HL-60 (cell line): ENCODE measurements at regions not wholly inside any gene's neighbourhood (a gene's known extent, or its start where the extent isn't known, plus 50 kb on each side); places are given as distances from the start of the nearest gene placed in this dataset.
"Not testable (repeated sequence)": the region's sequence is repeated elsewhere in the genome, so short reads cannot be mapped to it uniquely, and the experiment has no call there.

ENCODE experiments used
- DNase-seq, 2 experiments: peaks; one replicate each; pipeline ENCODE4 v3.0.0-alpha.2; 2010 to 2020; ENCODE audit warnings: low read depth in 1 of 2, low spot score in 1 of 2
- H3K27ac ChIP-seq: fragments of 250-450 bp; sonication (Bioruptor Pico); replicated peaks from 2 replicates; pipeline ENCODE4 v1.5.1; 2020; ENCODE audit warnings: mild to moderate bottlenecking, moderate library complexity
- H3K27me3 ChIP-seq: fragments of 250-450 bp; sonication (Bioruptor Pico); 2 replicates; pipeline ENCODE4 v1.5.1; 2021; ENCODE audit warnings: mild to moderate bottlenecking, moderate library complexity; ENCODE audit not compliant: insufficient read depth, poor library complexity, severe bottlenecking
- H3K4me3 ChIP-seq: replicated peaks from 2 replicates; pipeline ENCODE4 v1.5.1; 2011; ENCODE audit warnings: mild to moderate bottlenecking, control low read depth, low read length; ENCODE audit not compliant: insufficient read depth
- CTCF ChIP-seq: IDR thresholded peaks from one replicate; pipeline ENCODE4 v1.5.1; 2011; ENCODE audit warnings: low read length, control low read depth, inconsistent platforms; ENCODE audit not compliant: insufficient read depth
- GABPA ChIP-seq: IDR thresholded peaks from 2 replicates; pipeline ENCODE4 v1.6.1; 2012; ENCODE audit warnings: low read depth
- POLR2AphosphoS5 ChIP-seq: IDR thresholded peaks from 2 replicates; pipeline ENCODE4 v1.6.1; 2012; ENCODE audit warnings: low read depth
- SPI1 ChIP-seq: IDR thresholded peaks from 2 replicates; pipeline ENCODE4 v1.6.1; 2012; ENCODE audit warnings: low read depth, mild to moderate bottlenecking, borderline replicate concordance
- TF ChIP-seq, protein P1 (sequence below): IDR thresholded peaks from 2 replicates; pipeline ENCODE4 v1.6.1; 2012; ENCODE audit warnings: low read depth; ENCODE audit not compliant: insufficient replicate concordance

GRCh38 chr15:61364871-61365270 is 135.8 kb upstream of the RORA start:
- Histone ChIP-seq H3K4me3 (no peak overlapping the region), H3K27ac (no peak overlapping the region), H3K27me3 (no peaks in the 10 kb centered on the region)
- TF ChIP-seq SPI1 (no peak), CTCF (no peak), POLR2AphosphoS5 (no peak), GABPA (no peak)
- TF ChIP-seq, protein P1, sequence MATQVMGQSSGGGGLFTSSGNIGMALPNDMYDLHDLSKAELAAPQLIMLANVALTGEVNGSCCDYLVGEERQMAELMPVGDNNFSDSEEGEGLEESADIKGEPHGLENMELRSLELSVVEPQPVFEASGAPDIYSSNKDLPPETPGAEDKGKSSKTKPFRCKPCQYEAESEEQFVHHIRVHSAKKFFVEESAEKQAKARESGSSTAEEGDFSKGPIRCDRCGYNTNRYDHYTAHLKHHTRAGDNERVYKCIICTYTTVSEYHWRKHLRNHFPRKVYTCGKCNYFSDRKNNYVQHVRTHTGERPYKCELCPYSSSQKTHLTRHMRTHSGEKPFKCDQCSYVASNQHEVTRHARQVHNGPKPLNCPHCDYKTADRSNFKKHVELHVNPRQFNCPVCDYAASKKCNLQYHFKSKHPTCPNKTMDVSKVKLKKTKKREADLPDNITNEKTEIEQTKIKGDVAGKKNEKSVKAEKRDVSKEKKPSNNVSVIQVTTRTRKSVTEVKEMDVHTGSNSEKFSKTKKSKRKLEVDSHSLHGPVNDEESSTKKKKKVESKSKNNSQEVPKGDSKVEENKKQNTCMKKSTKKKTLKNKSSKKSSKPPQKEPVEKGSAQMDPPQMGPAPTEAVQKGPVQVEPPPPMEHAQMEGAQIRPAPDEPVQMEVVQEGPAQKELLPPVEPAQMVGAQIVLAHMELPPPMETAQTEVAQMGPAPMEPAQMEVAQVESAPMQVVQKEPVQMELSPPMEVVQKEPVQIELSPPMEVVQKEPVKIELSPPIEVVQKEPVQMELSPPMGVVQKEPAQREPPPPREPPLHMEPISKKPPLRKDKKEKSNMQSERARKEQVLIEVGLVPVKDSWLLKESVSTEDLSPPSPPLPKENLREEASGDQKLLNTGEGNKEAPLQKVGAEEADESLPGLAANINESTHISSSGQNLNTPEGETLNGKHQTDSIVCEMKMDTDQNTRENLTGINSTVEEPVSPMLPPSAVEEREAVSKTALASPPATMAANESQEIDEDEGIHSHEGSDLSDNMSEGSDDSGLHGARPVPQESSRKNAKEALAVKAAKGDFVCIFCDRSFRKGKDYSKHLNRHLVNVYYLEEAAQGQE, result no peak
- no peak for DNase-seq

GRCh38 chr15:61362912-61363311 is 133.8 kb upstream of the RORA start:
- H3K27me3 ChIP-seq, H3K27ac ChIP-seq, DNase-seq, H3K4me3 ChIP-seq: not testable (repeated sequence)

GRCh38 chr15:61344293-61344692 is 115.2 kb upstream of the RORA start:
- Histone ChIP-seq H3K4me3 (no peak overlapping the region), H3K27me3 (no peaks in the 10 kb centered on the region), H3K27ac (no peak overlapping the region; the same call in 1 of the 2 replicates)
- DNase-seq, result no peak
- TF ChIP-seq, protein P1, result no peak
- TF ChIP-seq SPI1 (no peak), GABPA (no peak), CTCF (no peak), POLR2AphosphoS5 (no peak)

- TF ChIP-seq CTCF (no peak), GABPA (no peak), POLR2AphosphoS5 (no peak), SPI1 (no peak)
- TF ChIP-seq, protein P1, result no peak
- DNase-seq, result no peak
- no peaks in the 10 kb centered on the region for H3K27me3 ChIP-seq
- no peak overlapping the region for H3K4me3 ChIP-seq
- H3K27ac ChIP-seq, result no peak overlapping the region
These were observed 113.3 kb upstream of the RORA start for GRCh38 chr15:61342390-61342789.
